GM12878 (cell line): ENCODE measurements at regions not wholly inside any gene's neighbourhood (a gene's known extent, or its start where the extent isn't known, plus 50 kb on each side); places are given as distances from the start of the nearest gene placed in this dataset.

Experiments
- ATF2 ChIP-seq: IDR thresholded peaks from 2 replicates; pipeline ENCODE4 v1.6.1; 2012; ENCODE audit warnings: low read length, inconsistent platforms
- BCL11A ChIP-seq: IDR thresholded peaks from 2 replicates; pipeline ENCODE4 v1.6.1; 2011; ENCODE audit warnings: low read depth, low read length
- BMI1 ChIP-seq: fragments of 450-650 bp; IDR thresholded peaks from 2 replicates; pipeline ENCODE4 v1.6.1; 2016; ENCODE audit warnings: mild to moderate bottlenecking, moderate library complexity, borderline replicate concordance
- CREB1 ChIP-seq: IDR thresholded peaks from 2 replicates; pipeline ENCODE4 v1.6.1; 2012; ENCODE audit warnings: low read depth, mild to moderate bottlenecking, inconsistent platforms
- DPF2 ChIP-seq: fragments of 450-650 bp; IDR thresholded peaks from 2 replicates; pipeline ENCODE4 v1.6.1; 2017; ENCODE audit warnings: mild to moderate bottlenecking
- EP300 ChIP-seq, 2 experiments: fragments of 150-350 bp in 1 of 2; IDR thresholded peaks; 2 replicates each; pipeline ENCODE4 v1.6.1; 2011 to 2012; ENCODE audit warnings: low read depth in 2 of 2, low read length in 2 of 2, borderline replicate concordance in 1 of 2, improper control_type of control experiment in 1 of 2, inconsistent platforms in 1 of 2; ENCODE audit not compliant: control insufficient read depth in 1 of 2
- FOXK2 ChIP-seq: fragments of 450-650 bp; IDR thresholded peaks from 2 replicates; pipeline ENCODE4 v1.6.1; 2017; ENCODE audit warnings: mild to moderate bottlenecking, moderate library complexity
- IKZF1 ChIP-seq: fragments of 450-650 bp; conservative IDR thresholded peaks from 2 replicates; pipeline ENCODE4 v1.6.1; 2017; ENCODE audit warnings: antibody characterized with exemption, mild to moderate bottlenecking
- KDM1A ChIP-seq: fragments of 200-600 bp; sonication (generic); IDR thresholded peaks from 2 replicates; pipeline ENCODE4 v1.6.1; 2016; ENCODE audit warnings: borderline replicate concordance
- NFXL1 ChIP-seq: fragments of 450-650 bp; IDR thresholded peaks from 2 replicates; pipeline ENCODE4 v1.6.1; 2017; ENCODE audit warnings: antibody characterized with exemption, mild to moderate bottlenecking, borderline replicate concordance
- NFYA ChIP-seq: IDR thresholded peaks from 2 replicates; pipeline ENCODE4 v1.6.1; 2011; ENCODE audit warnings: low read depth, mild to moderate bottlenecking, low read length, improper control_type of control experiment, borderline replicate concordance
- NR2C2 ChIP-seq: IDR thresholded peaks from 2 replicates; pipeline ENCODE4 v1.6.1; 2011; ENCODE audit warnings: borderline replicate concordance, low read depth; ENCODE audit not compliant: control insufficient read depth, insufficient read length
- NR2F1 ChIP-seq: fragments of 450-650 bp; conservative IDR thresholded peaks from 2 replicates; pipeline ENCODE4 v1.6.1; 2017; ENCODE audit warnings: mild to moderate bottlenecking
- PBX3 ChIP-seq: IDR thresholded peaks from 2 replicates; pipeline ENCODE4 v1.6.1; 2011; ENCODE audit warnings: mild to moderate bottlenecking, low read depth, low read length, moderate library complexity; ENCODE audit not compliant: insufficient replicate concordance
- RELB ChIP-seq: fragments of 450-650 bp; IDR thresholded peaks from 2 replicates; pipeline ENCODE4 v1.6.1; 2017; ENCODE audit warnings: low read depth, mild to moderate bottlenecking, moderate library complexity
- RUNX3 ChIP-seq: IDR thresholded peaks from 2 replicates; pipeline ENCODE4 v1.6.1; 2012; ENCODE audit warnings: low read length, inconsistent platforms
- SKIL ChIP-seq: fragments of 450-650 bp; IDR thresholded peaks from 2 replicates; pipeline ENCODE4 v1.6.1; 2017; ENCODE audit warnings: mild to moderate bottlenecking, low read depth, inconsistent platforms; ENCODE audit not compliant: poor library complexity, severe bottlenecking
- SREBF2 ChIP-seq: IDR thresholded peaks from 2 replicates; pipeline ENCODE4 v1.6.1; 2012; ENCODE audit warnings: mild to moderate bottlenecking, low read length
- STAT3 ChIP-seq: IDR thresholded peaks from 2 replicates; pipeline ENCODE4 v1.6.1; 2011; ENCODE audit warnings: low read depth, low read length, improper control_type of control experiment
- ZNF384 ChIP-seq: IDR thresholded peaks from 2 replicates; pipeline ENCODE4 v1.6.1; 2012; ENCODE audit warnings: low read depth, mild to moderate bottlenecking, low read length, improper control_type of control experiment, borderline replicate concordance

GRCh38 chr14:35940291-35940690 is 114.2 kb downstream of the BRMS1L start (continued):
- peak; percentile 30; the same call in 1 of the 2 replicates for TF ChIP-seq RELB
- TF ChIP-seq BMI1: 0 out of 2 replicates have a peak, but pooled peaks have one; percentile 24
- TF ChIP-seq RUNX3: peak; percentile 52; the same call in 1 of the 2 replicates
- TF ChIP-seq NR2F1: peak; percentile 80
- peak; percentile 93 for TF ChIP-seq BCL11A
- no peak for TF ChIP-seq PBX3
- no peak for TF ChIP-seq ATF2
- no peak for TF ChIP-seq NFYA
- TF ChIP-seq EP300 (IDR thresholded peaks at IDR 0.05; ENCODE audit: borderline replicate concordance in 1 of 2, control insufficient read depth in 1 of 2, low read depth in 2 of 2, low read length in 2 of 2): peak in 1 of 2 experiments; percentile 57; a peak in 1 of 4 replicates
- TF ChIP-seq DPF2: peak; percentile 81
- TF ChIP-seq SKIL: peak; percentile 69
- no peak for TF ChIP-seq ZNF384
- TF ChIP-seq CREB1: no peak
- no peak for TF ChIP-seq NFXL1
- TF ChIP-seq KDM1A: no peak
- TF ChIP-seq IKZF1: peak; percentile 60
- no peak for TF ChIP-seq STAT3
- no peak for TF ChIP-seq SREBF2
- peak; percentile 44; the same call in 1 of the 2 replicates for TF ChIP-seq FOXK2
- TF ChIP-seq NR2C2: no peak
